ENCODE measurements at regions not wholly inside any gene's neighbourhood (a gene's known extent, or its start where the extent isn't known, plus 50 kb on each side); places are given as distances from the start of the nearest gene placed in this dataset.
"Not testable (repeated sequence)": the region's sequence is repeated elsewhere in the genome, so short reads cannot be mapped to it uniquely, and the experiment has no call there.

GRCh38 chr2:124967325-124967724 is 942.2 kb downstream of the CNTNAP5 start:
- DNase-seq = no peak

GRCh38 chr2:124970030-124970429 is 944.9 kb downstream of the CNTNAP5 start:
- DNase-seq = no peak

GRCh38 chr2:124973396-124973795 is 948.3 kb downstream of the CNTNAP5 start:
- DNase-seq = no peak

- DNase-seq = no peak
Observed at GRCh38 chr2:124975224-124975623, 950.1 kb downstream of the CNTNAP5 start.

- DNase-seq = no peak
Observed at GRCh38 chr2:124975648-124976047, 950.6 kb downstream of the CNTNAP5 start.

GRCh38 chr2:124978597-124978996 is 953.5 kb downstream of the CNTNAP5 start:
- DNase-seq = no peak

- DNase-seq = no peak
Observed at GRCh38 chr2:124983595-124983994, 958.5 kb downstream of the CNTNAP5 start.

GRCh38 chr2:124985270-124985669 is 960.2 kb downstream of the CNTNAP5 start:
- no peak for DNase-seq

GRCh38 chr2:124986136-124986535 is 961.0 kb downstream of the CNTNAP5 start:
- no peak for DNase-seq

- DNase-seq = not testable (repeated sequence)
Observed at GRCh38 chr2:124986870-124987269, 961.8 kb downstream of the CNTNAP5 start.

GRCh38 chr2:124987436-124987835 is 962.3 kb downstream of the CNTNAP5 start:
- DNase-seq = not testable (repeated sequence)

GRCh38 chr2:124988111-124988510 is 963.0 kb downstream of the CNTNAP5 start:
- DNase-seq = no peak

GRCh38 chr2:124988794-124989193 is 963.7 kb downstream of the CNTNAP5 start:
- DNase-seq = no peak

- DNase-seq = no peak
Observed at GRCh38 chr2:124993809-124994208, 968.7 kb downstream of the CNTNAP5 start.

GRCh38 chr2:124995185-124995912 is 970.3 kb downstream of the CNTNAP5 start:
- DNase-seq = no peak

GRCh38 chr2:124996406-124996805 is 971.3 kb downstream of the CNTNAP5 start:
- no peak for DNase-seq

GRCh38 chr2:124999906-125000305 is 974.8 kb downstream of the CNTNAP5 start:
- DNase-seq = no peak

GRCh38 chr2:125004106-125004800 is 979.2 kb downstream of the CNTNAP5 start:
- no peak for DNase-seq

- DNase-seq = no peak
Observed at GRCh38 chr2:125006676-125007075, 981.6 kb downstream of the CNTNAP5 start.

- DNase-seq = not testable (repeated sequence)
Observed at GRCh38 chr2:125028721-125029120, 1003.6 kb downstream of the CNTNAP5 start.

GRCh38 chr2:125033871-125034270 is 1008.8 kb downstream of the CNTNAP5 start:
- DNase-seq = no peak

GRCh38 chr2:125037135-125037653 is 1012.1 kb downstream of the CNTNAP5 start:
- DNase-seq = no peak

GRCh38 chr2:125041846-125042245 is 1016.8 kb downstream of the CNTNAP5 start:
- no peak for DNase-seq

- no peak for DNase-seq
Observed at GRCh38 chr2:125042727-125043126, 1017.6 kb downstream of the CNTNAP5 start.

Data from activated effector memory CD4-positive, alpha-beta T cell treated with Interleukin-2 at 50 U/mL for 16 hours (primary cell).